GM12891 (cell line): ENCODE measurements at regions not wholly inside any gene's neighbourhood (a gene's known extent, or its start where the extent isn't known, plus 50 kb on each side); places are given as distances from the start of the nearest gene placed in this dataset.

ENCODE experiments used
- POLR2AphosphoS5 ChIP-seq: IDR thresholded peaks from 2 replicates; pipeline ENCODE4 v1.6.1; 2011; ENCODE audit warnings: low read depth, low read length, control low read depth
- TAF1 ChIP-seq: IDR thresholded peaks from 2 replicates; pipeline ENCODE4 v1.6.1; 2011; ENCODE audit warnings: low read depth, low read length, control low read depth

- TF ChIP-seq TAF1 (no peak), POLR2AphosphoS5 (no peak)
These were observed 408.5 kb upstream of the RGS6 start for GRCh38 chr14:71523630-71524319.
